ENCODE measurements at regions not wholly inside any gene's neighbourhood (a gene's known extent, or its start where the extent isn't known, plus 50 kb on each side); places are given as distances from the start of the nearest gene placed in this dataset.

DNA sequence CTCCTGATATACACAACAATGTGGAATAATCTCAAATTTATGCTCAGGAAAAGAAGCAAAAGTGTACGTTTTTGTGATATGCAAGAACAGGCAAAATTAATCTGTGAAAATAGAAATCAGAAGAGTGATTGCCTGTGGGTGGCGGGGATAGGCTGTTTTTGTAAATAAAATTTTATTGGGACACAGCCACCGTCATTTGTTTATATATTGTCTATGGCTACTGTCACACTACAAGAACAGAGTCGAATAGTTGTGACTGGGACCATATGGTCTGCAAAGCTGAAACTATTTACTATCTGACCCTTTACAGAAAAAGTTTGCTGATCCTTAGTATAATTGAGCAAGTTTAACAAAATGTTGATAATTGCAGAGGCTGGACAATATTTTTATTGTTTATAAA lies 269.5 kb upstream of the HTR2A start:
- Mint-ChIP-seq H3K9me3 (peaks cover 0 to 3% of the 10 kb centered on the region in 2 experiments; a peak in 3 of 5 replicates), H3K4me1 (peaks cover 4 to 11% of the 10 kb centered on the region in 2 experiments; a peak in 3 of 4 replicates), H3K27me3 (ENCODE audit: low read depth) (no peaks in the 10 kb centered on the region), H3K36me3 (ENCODE audit: insufficient read depth in 1 of 3, low read depth in 3 of 3) (peaks cover 0 to 3% (median 2%) of the 10 kb centered on the region in 3 experiments; a peak in 1 of 7 replicates), H3K27ac (no peak overlapping the region), H3K4me3 (no peak overlapping the region)
- no peak overlapping the region for H2AK5ac ChIP-seq (ENCODE audit: insufficient read length, low read length)
- H3K23me2 ChIP-seq (ENCODE audit: insufficient read length, low read depth, low read length, poor library complexity, severe bottlenecking): no peaks in the 10 kb centered on the region
- no peaks in the 10 kb centered on the region for H3K79me1 ChIP-seq (ENCODE audit: insufficient read depth, low read depth, low read length, poor library complexity, severe bottlenecking)
- H3K4me2 ChIP-seq (ENCODE audit: insufficient read depth, insufficient read length, low read length): no peak overlapping the region
- H4K5ac ChIP-seq (ENCODE audit: insufficient read length, low read depth, low read length): no peak overlapping the region
- no peak overlapping the region for H2BK15ac ChIP-seq (ENCODE audit: low read depth, low read length)
- H3K9me3 ChIP-seq (ENCODE audit: control insufficient read depth, low read depth, low read length): no peaks in the 10 kb centered on the region
- H3K79me2 ChIP-seq (ENCODE audit: insufficient read depth, low read length): no peaks in the 10 kb centered on the region
- H4K20me1 ChIP-seq (ENCODE audit: control insufficient read depth, insufficient read depth, insufficient read length): no peaks in the 10 kb centered on the region
- no peak overlapping the region for H2BK12ac ChIP-seq (ENCODE audit: insufficient read length, low read depth, low read length)
- no peak overlapping the region for H2BK120ac ChIP-seq (ENCODE audit: low read depth, low read length, poor library complexity, severe bottlenecking)
- no peak overlapping the region for H3K14ac ChIP-seq (ENCODE audit: insufficient read depth, low read length)
- H4K91ac ChIP-seq (ENCODE audit: insufficient read length, low read depth, low read length): no peak overlapping the region
- H4K8ac ChIP-seq (replicated peaks; ENCODE audit: insufficient read length, low read depth, low read length): no peak overlapping the region
- no CpG with 5 or more reads among the region's 4 CpGs for WGBS (ENCODE audit: extremely low coverage, insufficient read length, low lambda C conversion rate)
- H3K9ac ChIP-seq (ENCODE audit: extremely low read depth, insufficient read length, low read length): no peak overlapping the region
- H2BK5ac ChIP-seq (ENCODE audit: insufficient read length, low read length): no peak overlapping the region
- TF ChIP-seq, protein P1, sequence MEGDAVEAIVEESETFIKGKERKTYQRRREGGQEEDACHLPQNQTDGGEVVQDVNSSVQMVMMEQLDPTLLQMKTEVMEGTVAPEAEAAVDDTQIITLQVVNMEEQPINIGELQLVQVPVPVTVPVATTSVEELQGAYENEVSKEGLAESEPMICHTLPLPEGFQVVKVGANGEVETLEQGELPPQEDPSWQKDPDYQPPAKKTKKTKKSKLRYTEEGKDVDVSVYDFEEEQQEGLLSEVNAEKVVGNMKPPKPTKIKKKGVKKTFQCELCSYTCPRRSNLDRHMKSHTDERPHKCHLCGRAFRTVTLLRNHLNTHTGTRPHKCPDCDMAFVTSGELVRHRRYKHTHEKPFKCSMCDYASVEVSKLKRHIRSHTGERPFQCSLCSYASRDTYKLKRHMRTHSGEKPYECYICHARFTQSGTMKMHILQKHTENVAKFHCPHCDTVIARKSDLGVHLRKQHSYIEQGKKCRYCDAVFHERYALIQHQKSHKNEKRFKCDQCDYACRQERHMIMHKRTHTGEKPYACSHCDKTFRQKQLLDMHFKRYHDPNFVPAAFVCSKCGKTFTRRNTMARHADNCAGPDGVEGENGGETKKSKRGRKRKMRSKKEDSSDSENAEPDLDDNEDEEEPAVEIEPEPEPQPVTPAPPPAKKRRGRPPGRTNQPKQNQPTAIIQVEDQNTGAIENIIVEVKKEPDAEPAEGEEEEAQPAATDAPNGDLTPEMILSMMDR (conservative IDR thresholded peaks at IDR 0.05): no peak
- no peaks in the 10 kb centered on the region for H3K27me3 ChIP-seq (ENCODE audit: insufficient read depth, low read length)
- no peak overlapping the region for H3K4ac ChIP-seq (ENCODE audit: low read depth, low read length)
- no peak overlapping the region for H3K56ac ChIP-seq (ENCODE audit: insufficient read length, low read depth, low read length)
- H2AFZ ChIP-seq (ENCODE audit: low read length): no peak overlapping the region
- H3K4me1 ChIP-seq (ENCODE audit: insufficient read depth, low read length): 0 out of 2 replicates have a peak, but pooled peaks cover 2% of the 10 kb centered on the region
- H3K23ac ChIP-seq (ENCODE audit: insufficient read length, low read depth, low read length): no peak overlapping the region
- no peak overlapping the region for H3T11ph ChIP-seq (ENCODE audit: low read length)
- H3K18ac ChIP-seq (ENCODE audit: insufficient read length, low read depth, low read length): no peak overlapping the region
- DNase-seq: no peak
- H3K27ac ChIP-seq (ENCODE audit: insufficient read length, low read depth, low read length): no peak overlapping the region
- H2BK20ac ChIP-seq (ENCODE audit: low read depth, low read length, poor library complexity, severe bottlenecking): no peak overlapping the region

Measured in H9 (cell line).